T-helper 1 cell treated with Interleukin-12 subunit alpha and Interleukin-12 subunit beta and Interleukin-4 antibody, amounts not matched to agents 30 ng/mL and 1 ng/mL, for 36 hours (primary cell): ENCODE measurements at regions not wholly inside any gene's neighbourhood (a gene's known extent, or its start where the extent isn't known, plus 50 kb on each side); places are given as distances from the start of the nearest gene placed in this dataset.

Source experiments
- intact Hi-C: fragments of 100-400 bp; cut with micrococcal nuclease; formaldehyde crosslinking; loops from one replicate; pipeline ENCODE4 v1.15.1; 2024

DNA sequence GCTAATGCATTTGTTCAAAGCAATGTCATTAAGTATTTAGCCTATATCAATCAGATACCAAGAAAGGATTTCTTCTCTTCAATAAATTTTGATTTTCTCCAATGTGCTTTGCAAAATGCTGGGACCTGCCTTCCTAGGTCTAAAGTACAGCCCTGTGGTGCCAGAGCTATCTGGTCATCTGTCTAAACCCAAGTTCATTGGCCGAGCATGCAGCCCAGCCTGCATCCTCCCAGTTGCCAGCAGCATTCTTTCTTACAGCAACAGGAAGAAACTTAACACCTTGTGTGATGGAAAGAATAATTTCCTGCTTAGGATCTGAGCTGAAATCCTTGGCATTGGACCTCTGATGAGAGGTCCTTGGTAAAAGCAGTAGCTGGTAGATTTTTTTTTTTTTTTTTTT, 310.0 kb downstream of the RBM26 start:
- intact Hi-C loops = no loop called here

DNA sequence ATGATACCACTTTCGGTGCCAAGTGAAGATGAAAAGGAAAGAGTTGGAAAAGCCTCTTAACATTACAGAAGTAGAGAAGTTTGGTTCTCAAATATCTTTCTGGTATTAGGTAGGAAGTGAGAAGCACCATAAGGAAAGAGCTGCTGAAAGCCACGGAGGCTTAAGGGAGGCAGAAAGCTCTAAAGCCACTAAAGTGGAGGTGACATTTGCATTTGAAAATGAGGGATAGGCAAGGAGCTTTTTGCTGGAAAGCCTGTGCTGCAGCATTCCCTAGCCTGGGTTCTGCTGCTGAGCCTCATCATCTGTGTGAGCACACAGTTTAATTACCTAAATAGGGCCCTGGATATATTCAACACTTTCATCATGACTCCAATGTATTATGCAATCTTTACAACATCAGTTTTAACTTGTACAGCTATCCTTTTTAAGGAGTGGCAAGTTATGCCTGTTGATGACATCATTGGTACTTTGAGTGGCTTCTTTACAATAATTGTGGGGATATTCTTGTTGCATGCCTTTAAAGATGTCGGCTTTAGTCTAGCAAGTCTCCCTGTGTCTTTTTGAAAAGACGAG, 315.4 kb downstream of the RBM26 start:
- intact Hi-C loops = no loop called here

DNA sequence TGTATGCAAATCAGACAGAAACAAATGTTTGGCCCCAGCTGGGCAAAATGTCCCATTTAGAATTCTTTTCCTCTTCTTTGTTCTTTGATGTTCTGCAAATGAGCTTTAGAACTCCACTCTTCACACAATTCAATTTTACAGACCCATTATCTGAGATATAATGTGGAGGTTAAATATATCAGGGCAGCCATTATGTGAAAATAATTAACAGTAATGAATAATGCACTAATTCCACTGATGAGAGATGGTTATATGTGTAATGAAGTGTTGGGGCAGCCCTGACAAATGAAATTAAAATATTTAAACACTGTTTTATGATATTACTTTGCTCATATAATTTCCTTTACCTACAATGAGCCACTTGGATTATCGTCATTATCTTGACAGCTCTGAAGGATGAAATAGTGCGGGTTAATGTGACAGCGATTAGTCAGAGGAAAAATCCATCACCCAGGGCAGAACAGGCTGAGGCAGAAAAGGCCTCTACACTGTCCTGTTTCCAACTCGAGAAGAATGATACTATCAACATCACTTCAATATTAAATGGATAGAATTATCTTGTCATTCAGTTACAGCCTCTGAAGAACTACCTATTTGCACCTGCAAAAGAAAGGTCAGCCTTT, 321.1 kb downstream of the RBM26 start:
- intact Hi-C loops = no loop called here

DNA sequence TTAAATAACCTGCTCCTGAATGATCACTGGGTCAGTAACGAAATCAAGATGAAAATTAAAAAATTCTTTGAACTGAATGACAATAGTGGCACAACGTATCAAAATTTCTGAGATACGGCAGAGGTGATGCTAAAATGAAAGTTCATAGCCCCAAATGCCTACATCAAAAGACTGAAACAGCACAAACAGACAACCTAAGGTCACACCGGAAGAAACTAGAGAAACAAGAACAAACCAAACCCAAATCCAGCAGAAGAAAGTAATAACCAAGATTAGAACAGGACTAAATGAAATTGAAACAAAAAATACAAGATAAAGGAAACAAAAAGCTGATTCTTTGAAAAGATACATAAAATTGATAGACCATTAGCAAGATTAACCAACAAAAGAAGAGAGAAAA, 324.1 kb downstream of the RBM26 start:
- intact Hi-C loops = no loop called here

DNA sequence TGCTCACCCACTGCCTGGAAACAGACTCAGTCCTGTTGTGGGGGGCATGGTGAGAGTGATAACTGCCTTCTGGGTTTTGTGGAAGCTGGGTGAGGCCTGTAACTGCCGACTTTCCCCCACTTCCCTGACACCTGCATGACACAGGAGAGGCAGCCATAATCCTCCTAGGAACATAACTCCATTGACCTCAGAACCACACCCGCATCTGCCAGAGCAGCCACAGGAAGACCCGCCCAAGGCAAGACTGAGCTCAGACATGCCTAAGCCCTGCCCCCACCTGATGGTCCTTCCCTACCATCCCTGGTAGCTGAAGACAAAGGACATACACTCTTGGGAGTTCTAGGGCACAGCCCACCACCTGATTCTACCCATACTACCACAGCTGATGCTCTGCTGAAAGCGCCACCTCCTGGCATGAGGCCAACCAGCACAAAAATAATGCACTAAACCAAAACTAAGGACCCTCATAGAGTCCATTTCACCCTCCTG, 326.7 kb downstream of the RBM26 start:
- intact Hi-C loops = no loop called here

DNA sequence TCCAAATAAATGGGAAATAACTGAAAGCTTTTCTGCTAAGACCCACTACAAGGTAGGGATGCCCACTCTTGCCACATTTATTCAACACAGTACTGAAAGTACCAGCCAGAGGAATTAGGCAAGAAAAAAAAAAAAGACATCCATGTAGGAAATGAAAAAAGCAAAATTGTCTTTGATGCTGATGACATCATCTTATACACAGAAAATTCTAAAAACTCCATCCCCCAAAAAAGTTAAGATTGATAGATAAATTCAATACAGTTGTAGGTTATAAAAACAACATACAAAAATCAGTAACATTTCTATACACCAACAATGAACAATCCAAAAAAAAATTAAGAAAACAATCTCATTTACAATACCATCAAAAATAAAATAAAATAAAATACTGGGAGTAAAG, 330.4 kb downstream of the RBM26 start:
- intact Hi-C loops = no loop called here

DNA sequence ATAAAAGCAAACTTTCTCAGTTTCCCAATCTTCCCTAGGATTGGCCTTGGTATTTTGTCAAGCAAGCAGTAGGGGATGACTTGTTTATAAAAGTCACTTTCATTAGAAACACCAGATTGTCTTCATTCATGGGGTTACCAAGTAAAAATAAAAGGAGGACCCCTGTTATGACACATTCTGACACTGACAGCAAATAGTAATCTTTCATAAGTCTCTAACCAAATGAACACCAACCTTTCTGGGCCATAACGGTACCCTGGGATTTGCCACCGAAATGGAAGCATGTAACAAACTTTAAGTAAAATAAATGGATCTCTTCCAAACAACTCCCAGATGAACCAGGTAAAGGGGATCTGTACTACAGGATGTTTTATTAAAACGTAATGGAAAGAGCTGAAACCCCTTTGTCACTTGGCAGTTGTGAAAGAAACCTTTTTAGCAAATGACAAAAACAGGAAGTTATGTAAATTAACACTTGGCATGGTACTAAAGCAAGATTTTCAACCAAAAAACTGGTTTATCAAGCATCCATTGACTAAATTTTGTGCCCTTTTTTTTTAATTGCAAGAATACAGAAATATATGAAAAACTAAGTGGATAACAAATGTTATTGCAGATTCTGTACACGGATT, 335.6 kb downstream of the RBM26 start:
- intact Hi-C loops = no loop called here

DNA sequence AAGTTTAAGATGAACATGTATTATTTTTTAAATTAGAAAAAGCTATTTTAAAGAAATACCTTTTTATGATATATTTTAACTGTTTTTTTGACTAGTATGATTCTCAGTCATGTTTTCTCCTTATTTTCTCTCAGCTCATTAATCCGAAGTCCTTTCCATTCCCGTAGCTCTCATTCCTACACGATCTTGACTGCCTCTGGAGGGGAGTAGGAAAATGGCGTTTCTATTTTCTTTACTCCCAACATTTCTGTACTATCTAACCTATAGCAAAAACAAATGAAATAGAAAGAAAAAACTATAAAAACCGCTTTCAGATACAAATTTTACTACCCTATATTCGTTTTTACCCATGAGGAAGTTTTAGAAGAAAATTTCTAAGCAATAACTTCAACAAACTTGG, 343.8 kb downstream of the RBM26 start:
- intact Hi-C loops = no loop called here

DNA sequence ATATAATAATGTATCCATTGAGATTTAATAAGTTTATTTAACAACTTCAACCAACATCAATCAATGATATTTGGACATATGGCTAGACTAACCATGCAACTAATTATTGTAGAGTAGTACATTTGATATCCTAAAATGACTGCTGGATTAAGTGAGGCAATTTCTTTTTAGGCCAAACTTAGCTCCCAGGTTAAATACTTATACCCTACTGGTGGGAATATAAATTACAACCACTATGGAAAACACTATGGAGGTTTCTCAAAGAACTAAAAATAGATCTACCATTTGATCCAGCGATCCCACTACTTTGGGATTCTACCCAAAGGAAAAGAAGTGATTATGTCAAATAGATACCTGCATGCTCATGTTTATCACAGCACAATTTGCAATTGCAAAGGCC, 345.8 kb downstream of the RBM26 start:
- intact Hi-C loops = no loop called here

DNA sequence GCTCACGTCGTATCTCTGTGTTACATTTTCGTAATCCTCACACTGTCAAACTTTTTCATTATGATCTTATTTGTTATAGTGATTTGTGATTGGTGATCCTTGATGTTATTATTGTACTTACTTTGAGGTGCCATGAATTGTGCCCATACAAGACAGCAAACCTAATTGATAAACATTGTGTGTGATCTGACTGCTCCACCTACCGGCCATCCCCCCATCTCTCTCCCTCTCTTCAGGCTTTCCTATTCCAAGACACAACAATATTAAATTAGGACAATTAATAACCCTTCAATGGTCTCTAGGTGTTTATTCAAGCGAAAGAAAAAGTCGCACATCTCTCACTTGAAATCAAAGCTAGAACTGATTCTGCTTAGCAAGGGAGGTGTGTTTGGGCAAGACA, 349.3 kb downstream of the RBM26 start:
- intact Hi-C loops = no loop called here

DNA sequence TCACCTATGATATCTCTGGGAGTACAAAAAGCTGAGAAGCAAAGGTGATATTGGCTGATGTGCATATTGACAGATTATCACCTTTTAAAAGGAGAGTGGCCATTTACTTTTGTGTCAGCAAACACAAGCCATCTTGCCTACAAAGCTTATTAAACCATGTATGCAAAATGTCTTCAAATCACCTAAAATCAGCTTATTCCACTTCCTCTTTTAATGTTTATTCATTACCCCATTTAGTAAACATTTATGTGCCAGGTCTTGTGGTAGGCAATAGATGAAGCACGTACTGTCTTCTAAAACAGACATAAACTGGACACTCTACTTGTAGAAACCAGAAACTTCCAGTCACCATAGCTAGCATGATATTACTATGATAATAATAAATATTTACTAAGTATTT, 354.6 kb downstream of the RBM26 start:
- intact Hi-C loops = no loop called here

DNA sequence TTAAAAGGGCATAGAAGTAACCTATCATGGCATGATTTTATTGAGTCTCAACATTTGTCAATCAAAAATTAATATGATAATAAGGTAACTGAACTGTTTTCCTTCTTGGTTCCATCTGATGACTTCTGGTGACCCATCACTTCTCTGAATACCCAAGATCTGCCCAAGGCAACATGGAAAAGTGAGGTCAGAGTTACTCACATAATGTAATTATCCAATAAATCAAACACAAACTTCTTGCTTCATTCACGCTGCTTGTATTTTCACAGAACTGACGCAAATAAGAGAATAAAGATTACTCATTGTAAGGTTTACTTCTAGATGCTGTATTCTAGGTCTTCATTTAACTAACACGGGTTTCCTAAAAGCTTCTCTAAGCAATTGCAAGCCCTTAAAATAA, 361.6 kb downstream of the RBM26 start:
- intact Hi-C loops = no loop called here

DNA sequence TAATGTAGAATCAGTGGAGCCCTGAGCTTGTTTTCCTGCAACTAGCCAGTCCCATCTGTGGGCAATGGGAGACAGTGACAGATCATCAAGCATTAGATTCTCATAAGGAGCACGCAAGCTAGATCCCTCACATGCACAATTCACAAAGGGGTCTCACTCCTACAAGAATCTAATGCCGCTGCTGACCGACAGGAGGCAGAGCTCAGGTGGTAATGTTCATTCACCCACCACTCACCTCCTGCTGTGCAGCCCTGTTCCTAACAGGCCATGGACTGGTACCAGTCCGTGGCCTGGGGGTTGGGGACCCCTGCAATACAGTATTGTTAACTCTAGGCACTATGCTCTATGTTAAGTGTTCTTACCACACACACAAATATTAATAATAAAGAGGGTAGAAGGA, 362.8 kb downstream of the RBM26 start:
- intact Hi-C loops = no loop called here

DNA sequence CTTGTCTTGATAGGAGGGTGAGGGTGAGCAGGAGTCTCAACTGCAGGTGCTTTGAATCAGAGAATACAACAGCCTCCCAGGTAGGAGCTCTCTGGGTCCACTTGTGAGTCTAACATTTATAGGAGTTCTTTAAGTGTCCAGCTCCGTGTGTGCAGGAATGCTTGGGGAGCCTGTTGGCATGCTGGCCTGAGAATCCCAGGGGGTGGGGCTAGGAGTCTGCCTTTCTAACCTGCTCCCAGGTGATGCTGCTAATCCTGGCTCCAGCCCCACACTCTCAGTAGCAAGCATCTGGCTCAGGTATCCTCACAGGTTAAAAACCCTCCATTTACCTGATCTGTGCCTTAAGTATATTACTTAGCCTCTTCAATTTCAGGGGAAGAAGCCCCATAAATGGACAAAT, 368.9 kb downstream of the RBM26 start:
- intact Hi-C loops = no loop called here

DNA sequence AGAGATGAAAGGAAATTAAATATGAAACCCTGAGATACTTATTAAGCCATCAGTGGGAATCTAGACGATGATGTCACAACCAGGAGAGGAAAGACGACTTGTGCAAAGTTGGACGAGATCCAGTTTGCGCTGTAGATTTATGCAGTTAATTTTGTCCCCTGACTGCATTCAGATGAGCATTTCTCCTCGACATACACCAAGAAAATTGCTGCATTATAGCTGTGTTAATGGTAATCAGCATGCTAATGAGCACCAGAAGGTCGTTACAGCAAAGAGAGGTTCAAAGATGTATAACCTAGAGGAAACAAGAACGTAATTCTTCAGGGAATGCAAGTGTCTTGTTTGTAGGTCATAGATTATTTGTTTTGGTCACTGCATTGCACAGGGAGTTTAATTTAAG, 371.7 kb downstream of the RBM26 start:
- intact Hi-C loops = no loop called here

DNA sequence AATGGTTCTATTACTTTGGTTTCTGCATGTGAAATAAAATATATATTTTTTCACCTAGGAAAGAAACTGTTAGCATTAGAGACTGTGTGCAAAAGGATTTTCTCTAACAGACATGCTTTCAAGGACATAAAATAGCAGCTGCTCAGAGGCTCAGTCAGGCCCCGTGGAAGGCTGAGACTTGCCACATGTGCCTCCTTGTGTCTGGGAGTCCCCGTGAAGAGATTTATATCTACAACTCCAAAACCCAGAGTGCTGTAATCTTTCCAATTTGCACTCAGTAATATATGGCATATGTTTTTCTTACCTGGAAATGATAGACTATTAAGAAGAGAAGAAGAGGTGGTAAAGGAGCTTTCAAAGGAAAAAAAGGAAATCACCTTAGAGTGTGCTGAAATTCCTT, 371.6 kb upstream of the OBI1 start:
- intact Hi-C loops = no loop called here

DNA sequence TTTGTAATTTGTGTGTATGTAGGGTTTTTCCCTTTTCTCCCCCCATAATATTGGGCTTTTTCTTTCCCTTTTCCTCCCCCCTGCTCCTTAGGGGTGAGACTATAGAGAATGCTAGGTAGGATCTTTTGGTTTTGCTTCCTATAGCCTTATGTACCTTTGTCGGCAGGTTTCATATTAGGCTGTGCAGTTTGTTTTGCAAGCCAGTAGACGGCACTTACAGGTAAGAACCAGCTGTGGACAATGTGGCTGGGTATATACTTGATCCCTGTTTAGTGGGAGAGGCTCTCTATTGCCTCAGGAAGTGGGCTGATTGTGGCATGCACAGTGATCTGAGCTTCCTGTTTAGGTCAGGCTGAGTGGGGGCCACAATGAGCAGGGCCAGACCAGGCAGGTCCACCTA, 359.2 kb upstream of the OBI1 start:
- intact Hi-C loops = no loop called here

DNA sequence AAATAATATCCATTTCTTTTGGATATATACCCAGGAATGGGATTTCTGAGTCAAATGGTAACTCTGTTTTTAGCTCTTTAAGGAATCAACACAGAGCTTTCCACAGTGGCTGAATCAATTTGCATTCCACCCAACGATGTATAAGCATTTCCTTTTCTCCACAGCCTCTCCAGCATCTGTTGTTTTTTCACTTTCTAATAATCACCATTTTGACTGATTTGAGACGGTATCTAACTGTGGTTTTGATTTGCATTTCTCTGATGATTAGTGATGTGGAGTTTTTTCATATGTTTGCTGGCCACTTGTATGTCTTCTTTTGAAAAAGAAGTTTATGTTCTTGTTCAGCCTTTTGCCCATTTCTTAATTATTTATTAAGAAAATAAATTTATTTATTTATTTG, 352.2 kb upstream of the OBI1 start:
- intact Hi-C loops = no loop called here

DNA sequence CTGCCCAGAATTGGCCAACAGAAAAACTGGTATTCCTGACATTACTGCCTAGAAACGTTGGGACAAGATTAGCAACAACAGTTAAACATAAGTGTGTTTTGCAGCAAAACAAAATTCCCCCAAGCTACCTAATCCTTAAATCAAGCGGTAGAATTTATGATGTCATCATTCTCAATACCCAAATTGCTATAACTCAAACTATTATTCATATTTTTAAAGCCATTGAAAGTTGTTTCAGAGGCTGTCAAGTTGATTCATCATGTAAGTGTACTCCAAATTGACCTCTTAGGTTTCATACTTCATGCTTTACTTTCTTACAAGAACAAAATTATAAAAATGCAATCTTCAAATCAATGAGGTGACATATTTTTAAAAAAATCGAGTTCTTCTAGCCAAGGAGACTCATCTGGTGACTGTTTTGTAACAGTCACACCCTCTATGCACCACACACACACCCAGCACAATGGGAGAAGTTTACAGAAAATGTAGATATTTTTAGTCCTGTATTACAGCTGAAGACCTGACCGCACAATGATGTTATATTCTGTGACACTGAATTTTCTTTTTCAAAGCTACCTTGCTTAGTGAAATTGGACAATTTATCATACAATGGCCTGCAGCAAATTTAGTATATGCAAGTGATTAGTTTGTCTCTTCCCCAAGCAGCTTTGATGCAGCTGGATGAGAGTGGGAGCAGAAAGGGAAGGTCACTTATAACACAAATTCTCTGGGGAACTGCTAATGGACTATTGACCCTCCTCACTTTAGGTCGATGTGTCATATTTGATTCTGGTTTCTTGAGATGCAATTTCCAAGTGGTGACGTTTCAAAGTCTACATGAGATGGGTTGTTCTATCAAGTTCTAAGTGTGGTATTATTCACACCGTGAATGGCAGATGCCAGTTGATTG, 345.3 kb upstream of the OBI1 start:
- intact Hi-C loops = no loop called here

DNA sequence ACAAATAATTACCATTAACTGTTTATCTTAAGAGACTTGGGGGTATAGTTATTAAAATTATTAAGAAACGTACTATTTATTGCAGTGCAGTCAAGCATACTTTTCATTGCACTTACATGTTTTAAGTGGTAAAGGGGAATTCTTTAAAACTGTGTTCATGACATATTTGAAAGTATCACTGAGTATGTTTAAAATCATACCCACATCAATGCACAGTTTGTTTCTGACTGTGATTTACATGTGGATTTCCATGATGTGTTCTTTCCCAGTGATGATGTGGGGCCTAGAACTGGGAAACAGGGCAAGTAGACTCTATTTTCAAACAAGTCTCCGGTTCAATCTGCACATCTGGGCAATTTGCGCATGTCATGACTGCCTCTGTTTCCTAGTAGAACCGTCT, 340.5 kb upstream of the OBI1 start:
- intact Hi-C loops = no loop called here

DNA sequence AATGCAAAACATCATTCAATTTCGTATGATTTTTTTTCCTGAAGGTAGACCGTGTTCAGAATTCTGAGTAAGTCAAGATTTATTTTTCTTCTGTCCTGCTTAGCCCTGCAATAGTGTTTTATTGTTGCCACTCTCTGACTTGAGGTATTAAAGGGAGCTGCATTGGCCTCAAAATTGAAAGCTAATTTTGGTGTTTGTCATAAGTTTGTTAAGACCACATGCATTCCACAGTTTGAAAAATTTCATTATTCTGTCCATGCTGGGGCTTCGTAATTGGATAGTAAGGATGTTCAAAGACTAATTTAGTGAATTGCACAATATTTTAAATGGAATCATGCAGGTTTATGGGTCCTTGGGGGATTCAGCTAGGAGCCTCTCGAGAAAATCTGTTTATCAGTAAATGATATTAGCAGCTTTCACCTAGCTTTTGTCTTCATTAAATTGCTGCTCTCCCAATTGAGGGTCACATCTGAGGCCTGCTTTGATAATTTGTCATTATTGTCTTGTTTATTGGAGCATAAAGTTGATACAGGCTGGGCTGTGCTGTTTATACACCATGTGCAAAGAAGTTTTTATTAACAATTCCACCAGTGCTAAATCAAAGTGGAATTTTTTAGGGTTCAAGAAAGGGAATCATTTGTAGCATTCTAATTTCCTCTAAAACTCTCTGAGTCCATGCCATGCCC, 339.8 kb upstream of the OBI1 start:
- intact Hi-C loops = no loop called here
